Progenitor cell of endocrine pancreas (in vitro differentiated cells): ENCODE measurements at regions not wholly inside any gene's neighbourhood (a gene's known extent, or its start where the extent isn't known, plus 50 kb on each side); places are given as distances from the start of the nearest gene placed in this dataset.
A peak's percentile ranks its signal among the peaks of the same experiment; 100 is the strongest.

Source experiments
- DNase-seq: peaks from one replicate; pipeline ENCODE4 v3.0.0; 2021; ENCODE audit warnings: low spot score; ENCODE audit not compliant: unreplicated experiment
- H3K27ac Mint-ChIP-seq: 2 replicates; pipeline ENCODE4 v1.8.0; 2021; ENCODE audit warnings: mild to moderate bottlenecking, moderate library complexity, mixed read lengths
- H3K27me3 Mint-ChIP-seq: 2 replicates; pipeline ENCODE4 v1.8.0; 2021; ENCODE audit warnings: mixed read lengths
- H3K36me3 Mint-ChIP-seq: 2 replicates; pipeline ENCODE4 v1.8.0; 2022; ENCODE audit warnings: mixed read lengths; ENCODE audit not compliant: insufficient read depth
- H3K4me1 Mint-ChIP-seq: 2 replicates; pipeline ENCODE4 v1.8.0; 2021; ENCODE audit warnings: low read depth, mixed read lengths
- H3K4me3 Mint-ChIP-seq: 2 replicates; pipeline ENCODE4 v1.8.0; 2021; ENCODE audit warnings: low read depth, mild to moderate bottlenecking, moderate library complexity, mixed read lengths
- H3K9me3 Mint-ChIP-seq: 2 replicates; pipeline ENCODE4 v1.8.0; 2021; ENCODE audit warnings: low read depth, mixed read lengths
- TF ChIP-seq, protein P1 (sequence below): fragments of 200-600 bp; sonication (generic); IDR thresholded peaks from one replicate; pipeline ENCODE4 v1.5.0; 2021; ENCODE audit warnings: antibody characterized with exemption, mild to moderate bottlenecking; ENCODE audit not compliant: unreplicated experiment

DNA sequence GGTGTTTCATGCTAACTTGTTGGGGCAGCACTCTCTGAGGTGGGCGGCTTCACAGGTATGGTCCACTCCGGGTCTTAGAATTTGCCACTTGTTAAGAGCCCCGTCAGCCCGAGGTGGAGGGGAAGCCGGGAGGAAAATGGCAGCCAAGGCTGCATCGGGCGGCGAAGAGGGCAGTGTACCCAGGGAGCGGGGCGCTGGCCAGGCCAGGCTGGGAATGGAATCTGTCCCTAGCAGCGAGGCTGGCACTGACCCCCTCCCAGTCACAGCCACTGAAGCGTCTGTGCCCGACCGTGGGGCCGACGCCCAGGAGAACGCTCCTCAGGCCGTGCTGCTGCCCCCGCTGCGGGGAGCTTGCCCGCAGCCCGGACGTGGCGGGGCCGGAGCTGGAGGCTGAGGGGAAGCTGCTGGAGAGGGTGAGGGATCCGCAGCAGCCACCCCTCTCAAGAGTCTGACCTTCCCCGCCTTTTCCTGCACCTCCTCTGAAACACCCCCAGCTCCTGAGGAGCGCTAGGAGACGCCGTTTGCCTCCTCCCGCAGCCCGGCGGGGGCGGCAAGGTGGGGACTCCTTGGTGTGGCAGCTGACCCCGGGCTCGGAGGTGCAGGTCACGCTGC lies 313.8 kb upstream of the SPRY2 start:
- Mint-ChIP-seq H3K27me3 (no peaks in the 10 kb centered on the region), H3K4me1 (no peaks in the 10 kb centered on the region), H3K27ac (no peak overlapping the region), H3K9me3 (peaks cover 21% of the 10 kb centered on the region), H3K36me3 (no peaks in the 10 kb centered on the region), H3K4me3 (no peak overlapping the region)
- no peak for DNase-seq
- TF ChIP-seq, protein P1, sequence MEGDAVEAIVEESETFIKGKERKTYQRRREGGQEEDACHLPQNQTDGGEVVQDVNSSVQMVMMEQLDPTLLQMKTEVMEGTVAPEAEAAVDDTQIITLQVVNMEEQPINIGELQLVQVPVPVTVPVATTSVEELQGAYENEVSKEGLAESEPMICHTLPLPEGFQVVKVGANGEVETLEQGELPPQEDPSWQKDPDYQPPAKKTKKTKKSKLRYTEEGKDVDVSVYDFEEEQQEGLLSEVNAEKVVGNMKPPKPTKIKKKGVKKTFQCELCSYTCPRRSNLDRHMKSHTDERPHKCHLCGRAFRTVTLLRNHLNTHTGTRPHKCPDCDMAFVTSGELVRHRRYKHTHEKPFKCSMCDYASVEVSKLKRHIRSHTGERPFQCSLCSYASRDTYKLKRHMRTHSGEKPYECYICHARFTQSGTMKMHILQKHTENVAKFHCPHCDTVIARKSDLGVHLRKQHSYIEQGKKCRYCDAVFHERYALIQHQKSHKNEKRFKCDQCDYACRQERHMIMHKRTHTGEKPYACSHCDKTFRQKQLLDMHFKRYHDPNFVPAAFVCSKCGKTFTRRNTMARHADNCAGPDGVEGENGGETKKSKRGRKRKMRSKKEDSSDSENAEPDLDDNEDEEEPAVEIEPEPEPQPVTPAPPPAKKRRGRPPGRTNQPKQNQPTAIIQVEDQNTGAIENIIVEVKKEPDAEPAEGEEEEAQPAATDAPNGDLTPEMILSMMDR: no peak

DNA sequence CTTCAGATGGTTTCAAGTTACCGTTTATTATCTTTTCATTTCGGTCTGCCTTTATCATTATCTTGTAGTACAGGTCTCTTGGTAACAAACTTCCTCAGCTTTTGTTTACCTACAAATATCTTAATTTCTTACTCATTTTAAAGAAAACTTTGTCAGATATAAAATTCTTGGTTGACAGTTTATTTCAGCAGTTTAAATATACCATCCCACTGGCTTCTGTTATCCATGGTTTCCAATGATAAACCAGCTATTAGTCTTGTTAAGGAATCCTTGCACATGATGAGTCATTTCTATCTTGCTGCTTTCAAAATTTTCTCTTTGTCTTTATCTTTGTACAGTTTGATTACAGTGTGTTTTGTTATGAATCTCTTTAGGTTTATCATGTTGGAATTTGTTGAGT lies 308.3 kb upstream of the SPRY2 start:
- no peak overlapping the region for H3K27ac Mint-ChIP-seq
- no peak for DNase-seq
- TF ChIP-seq, protein P1: no peak

DNA sequence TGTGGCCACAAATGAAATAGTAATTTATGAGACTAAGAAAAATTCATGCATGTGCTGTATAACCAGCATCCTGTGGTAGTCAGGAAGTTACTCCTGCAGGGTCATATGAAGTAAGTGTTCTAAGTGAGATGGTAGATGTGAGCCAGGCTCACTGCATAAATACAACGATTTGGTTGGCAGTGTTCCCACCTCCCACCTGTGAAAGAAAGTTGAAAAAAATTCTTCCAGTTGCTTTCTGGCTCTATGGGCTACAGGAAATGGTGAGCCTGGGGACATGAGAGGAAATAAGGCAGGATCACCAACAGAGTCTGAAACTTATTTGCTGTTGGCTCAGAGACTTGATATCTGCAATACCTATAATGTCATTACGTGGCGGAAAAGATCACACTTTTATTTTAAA lies 301.7 kb upstream of the SPRY2 start:
- DNase-seq: no peak
- H3K4me3 Mint-ChIP-seq: no peak overlapping the region
- no peak overlapping the region for H3K27ac Mint-ChIP-seq
- no peaks in the 10 kb centered on the region for H3K27me3 Mint-ChIP-seq
- no peaks in the 10 kb centered on the region for H3K4me1 Mint-ChIP-seq
- TF ChIP-seq, protein P1: no peak
- H3K9me3 Mint-ChIP-seq: peaks cover 15% of the 10 kb centered on the region
- peaks cover 2% of the 10 kb centered on the region for H3K36me3 Mint-ChIP-seq

More for the DNA sequence above, 308.3 kb upstream of the SPRY2 start:
- peaks cover 4% of the 10 kb centered on the region for H3K36me3 Mint-ChIP-seq
- H3K4me1 Mint-ChIP-seq: no peaks in the 10 kb centered on the region
- H3K4me3 Mint-ChIP-seq: no peak overlapping the region
- H3K27me3 Mint-ChIP-seq: no peaks in the 10 kb centered on the region
- peaks cover 19% of the 10 kb centered on the region for H3K9me3 Mint-ChIP-seq

DNA sequence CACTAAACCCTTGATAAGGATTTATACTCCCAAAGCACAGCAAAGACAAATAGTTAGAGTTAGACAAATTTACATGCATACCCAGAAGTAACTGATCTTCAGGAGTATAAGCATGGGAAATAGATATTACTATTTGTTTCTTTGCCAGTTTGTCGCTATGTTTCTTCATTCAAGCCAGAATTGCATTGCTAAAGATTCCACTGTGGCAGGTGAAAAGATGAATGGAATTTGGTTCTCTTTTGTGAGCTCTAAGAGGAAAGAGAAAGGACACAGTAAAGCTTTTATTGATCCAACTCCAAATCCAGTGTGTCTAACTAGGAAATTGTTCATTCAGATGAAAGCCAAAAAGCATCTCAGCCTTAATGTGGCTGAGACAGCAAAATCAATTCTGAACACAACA lies 292.3 kb upstream of the SPRY2 start:
- Mint-ChIP-seq H3K4me3 (no peak overlapping the region), H3K9me3 (peaks cover 3% of the 10 kb centered on the region), H3K27me3 (no peaks in the 10 kb centered on the region), H3K36me3 (no peaks in the 10 kb centered on the region), H3K4me1 (peaks cover 10% of the 10 kb centered on the region), H3K27ac (peak overlapping the region; percentile 3)
- DNase-seq: no peak
- TF ChIP-seq, protein P1: no peak

DNA sequence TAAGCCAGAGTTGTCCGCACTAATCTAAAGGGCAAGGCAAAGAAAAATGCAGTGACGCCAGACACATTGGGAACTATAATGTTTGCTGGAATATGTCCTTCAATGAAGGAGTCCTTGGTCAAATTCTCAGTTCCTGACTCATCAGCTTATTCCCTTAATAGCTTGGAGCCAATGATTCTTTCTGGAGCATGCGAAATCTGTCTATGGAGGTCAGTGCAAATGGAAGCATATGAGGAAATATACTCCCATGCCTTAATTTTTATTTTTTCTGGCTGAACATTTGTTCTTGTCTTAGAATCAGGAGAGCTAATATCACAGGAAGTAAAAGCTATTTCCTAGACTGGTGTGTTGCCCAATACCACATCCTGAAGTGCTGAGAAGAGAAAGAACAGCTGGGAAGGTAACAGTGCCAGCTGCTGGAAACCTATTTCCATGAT lies 289.8 kb upstream of the SPRY2 start:
- Mint-ChIP-seq H3K4me1 (peaks cover 11% of the 10 kb centered on the region), H3K9me3 (peaks cover 3% of the 10 kb centered on the region), H3K36me3 (no peaks in the 10 kb centered on the region), H3K27me3 (no peaks in the 10 kb centered on the region), H3K27ac (no peak overlapping the region), H3K4me3 (no peak overlapping the region)
- TF ChIP-seq, protein P1: no peak
- DNase-seq: no peak
